ENCODE measurements at regions not wholly inside any gene's neighbourhood (a gene's known extent, or its start where the extent isn't known, plus 50 kb on each side); places are given as distances from the start of the nearest gene placed in this dataset.

- DNase-seq (ENCODE audit: low read depth) = no peak
Observed at GRCh38 chr9:2987679-2988078, 143.8 kb upstream of the PUM3 start.

GRCh38 chr9:2985343-2985742 lies 141.4 kb upstream of the PUM3 start:
- no peak for DNase-seq (ENCODE audit: low read depth)

GRCh38 chr9:2984491-2984890 lies 140.6 kb upstream of the PUM3 start:
- DNase-seq (ENCODE audit: low read depth) = no peak

GRCh38 chr9:2979957-2980610 lies 136.2 kb upstream of the PUM3 start:
- no peak for DNase-seq (ENCODE audit: low read depth)

GRCh38 chr9:2972475-2972874 lies 128.6 kb upstream of the PUM3 start:
- no peak for DNase-seq (ENCODE audit: low read depth)

- DNase-seq (ENCODE audit: low read depth) = no peak
Observed at GRCh38 chr9:2970864-2971263, 127.0 kb upstream of the PUM3 start.

GRCh38 chr9:2967766-2968165 lies 123.9 kb upstream of the PUM3 start:
- no peak for DNase-seq (ENCODE audit: low read depth)

- peak; percentile 1 for DNase-seq (ENCODE audit: low read depth)
Observed at GRCh38 chr9:2966565-2967300, 122.8 kb upstream of the PUM3 start.

- no peak for DNase-seq (ENCODE audit: low read depth)
Observed at GRCh38 chr9:2964470-2964869, 120.6 kb upstream of the PUM3 start.

- no peak for DNase-seq (ENCODE audit: low read depth)
Observed at GRCh38 chr9:2963307-2963706, 119.4 kb upstream of the PUM3 start.

- DNase-seq (ENCODE audit: low read depth) = no peak
Observed at GRCh38 chr9:2962471-2963172, 118.7 kb upstream of the PUM3 start.

- no peak for DNase-seq (ENCODE audit: low read depth)
Observed at GRCh38 chr9:2958219-2958618, 114.3 kb upstream of the PUM3 start.

- no peak for DNase-seq (ENCODE audit: low read depth)
Observed at GRCh38 chr9:2957656-2958200, 113.8 kb upstream of the PUM3 start.

- no peak for DNase-seq (ENCODE audit: low read depth)
Observed at GRCh38 chr9:2955575-2955974, 111.7 kb upstream of the PUM3 start.

- no peak for DNase-seq (ENCODE audit: low read depth)
Observed at GRCh38 chr9:2939368-2939767, 95.5 kb upstream of the PUM3 start.

GRCh38 chr9:2936221-2936620 lies 92.3 kb upstream of the PUM3 start:
- DNase-seq (ENCODE audit: low read depth) = no peak

GRCh38 chr9:2934883-2935282 lies 91.0 kb upstream of the PUM3 start:
- DNase-seq (ENCODE audit: low read depth) = no peak

- DNase-seq (ENCODE audit: low read depth) = no peak
Observed at GRCh38 chr9:2934241-2934650, 90.4 kb upstream of the PUM3 start.

GRCh38 chr9:2933165-2934095 lies 89.5 kb upstream of the PUM3 start:
- no peak for DNase-seq (ENCODE audit: low read depth)

GRCh38 chr9:2928411-2928810 lies 84.5 kb upstream of the PUM3 start:
- no peak for DNase-seq (ENCODE audit: low read depth)

- DNase-seq (ENCODE audit: low read depth) = no peak
Observed at GRCh38 chr9:2925016-2925415, 81.1 kb upstream of the PUM3 start.

GRCh38 chr9:2924380-2924768 lies 80.5 kb upstream of the PUM3 start:
- DNase-seq (ENCODE audit: low read depth) = no peak
